K562 (cell line): ENCODE measurements at regions not wholly inside any gene's neighbourhood (a gene's known extent, or its start where the extent isn't known, plus 50 kb on each side); places are given as distances from the start of the nearest gene placed in this dataset.

Source experiments
- ATAC-seq: fragments of 200-7000 bp; cut with Tn5 transposase; 3 replicates; pipeline ENCODE4 v1.9.1; 2020; ENCODE audit warnings: moderate library complexity
- BruUV-seq: library from RNA; stranded (reverse); fragments of 400-500 nt; replicated peaks from 2 replicates; lab custom pipeline; 2021; lab: Mats Ljungman, UMichigan
- CTCF ChIA-PET: fragments of 300-600 bp; formaldehyde crosslinking; extraction: SDS; loops from one replicate; lab custom pipeline; 2021; ENCODE audit warnings: low intra/inter-chr PET ratio; lab: Yijun Ruan, JAX
- POLR2A ChIA-PET: fragments of 300-600, 350-650 bp; sonication (Branson Sonifier 250); formaldehyde crosslinking; extraction: SDS; loops from one replicate; lab custom pipeline; 2021; ENCODE audit warnings: antibody characterized with exemption, inconsistent platforms; lab: Yijun Ruan, JAX
- DNase-seq, 4 experiments: peaks; one replicate each; pipeline versions ENCODE4 v3.0.0 to v3.0.0-alpha.2; 2011 to 2018; ENCODE audit warnings: low spot score in 3 of 4, mixed read lengths in 3 of 4; ENCODE audit errors: extremely low read depth in 1 of 4
- FAIRE-seq: peaks from 2 replicates; lab custom pipeline; 2011; peaks lifted over from hg19 to GRCh38; lab: Jason Lieb, UNC
- H2AFZ ChIP-seq: 2 replicates; pipeline ENCODE4 v1.6.0; 2011; ENCODE audit warnings: low read depth, low read length, control low read depth, inconsistent platforms
- H3K27ac ChIP-seq: fragments of 200-600 bp; 3 replicates; pipeline ENCODE4 v1.8.0; 2011; ENCODE audit warnings: low read depth, mild to moderate bottlenecking, control low read depth, inconsistent platforms, low read length, moderate library complexity, mixed read lengths; ENCODE audit errors: extremely low read depth
- H3K27me3 ChIP-seq, 2 experiments: fragments of 300-600 bp in 1 of 2; 2 replicates in 1 of 2; 3 replicates in 1 of 2; pipeline versions ENCODE4 v1.6.0 to v1.8.0; 2011; ENCODE audit warnings: inconsistent platforms in 2 of 2, low read length in 2 of 2, mild to moderate bottlenecking in 1 of 2, mixed read lengths in 1 of 2, moderate library complexity in 1 of 2; ENCODE audit not compliant: control insufficient read depth in 2 of 2, insufficient read depth in 2 of 2
- H3K36me3 ChIP-seq: fragments of 300-600 bp; 3 replicates; pipeline ENCODE4 v1.8.0; 2011; ENCODE audit warnings: mild to moderate bottlenecking, low read length, inconsistent platforms; ENCODE audit not compliant: control insufficient read depth, insufficient read depth
- H3K4me1 ChIP-seq, 2 experiments: fragments of 200-600 bp in 1 of 2; replicated peaks in 1 of 2; 2 replicates in 1 of 2; 3 replicates in 1 of 2; pipeline versions ENCODE4 v1.5.1 to v1.8.0; 2011; ENCODE audit warnings: inconsistent platforms in 2 of 2, low read length in 2 of 2, mild to moderate bottlenecking in 1 of 2, mixed read lengths in 1 of 2, moderate library complexity in 1 of 2; ENCODE audit not compliant: control insufficient read depth in 2 of 2, insufficient read depth in 2 of 2
- H3K4me2 ChIP-seq: 2 replicates; pipeline ENCODE4 v1.6.1; 2011; ENCODE audit warnings: low read length, control low read depth, inconsistent platforms, mixed read lengths; ENCODE audit not compliant: insufficient read depth
- H3K4me3 ChIP-seq: fragments of 200-600 bp; sonication (generic), shearing (Covaris generic); 2 replicates; pipeline ENCODE4 v1.5.1; 2016; ENCODE audit warnings: control low read depth, inconsistent platforms
- H3K79me2 ChIP-seq: fragments of 200-600 bp; 3 replicates; pipeline ENCODE4 v1.8.0; 2011; ENCODE audit warnings: low read length, inconsistent platforms; ENCODE audit not compliant: control insufficient read depth, insufficient read depth
- H3K9ac ChIP-seq, 2 experiments: 2 replicates each; pipeline versions ENCODE4 v1.6.0 to v1.6.1; 2011; ENCODE audit warnings: low read depth in 2 of 2, low read length in 2 of 2, control low read depth in 1 of 2, inconsistent platforms in 1 of 2, mild to moderate bottlenecking in 1 of 2, mixed read lengths in 1 of 2; ENCODE audit not compliant: insufficient read depth in 1 of 2
- H3K9me1 ChIP-seq: one replicate; pipeline ENCODE4 v1.6.0; 2011; ENCODE audit warnings: inconsistent platforms, mild to moderate bottlenecking, low read length, moderate library complexity; ENCODE audit not compliant: control insufficient read depth, insufficient read depth
- H3K9me3 ChIP-seq: replicated peaks from 2 replicates; pipeline ENCODE4 v1.5.1; 2011; ENCODE audit warnings: low read depth, low read length, inconsistent platforms; ENCODE audit not compliant: control insufficient read depth, insufficient read depth
- H4K20me1 ChIP-seq: replicated peaks from 2 replicates; pipeline ENCODE4 v1.6.1; 2011; ENCODE audit warnings: low read length, inconsistent platforms, mixed read lengths; ENCODE audit not compliant: control insufficient read depth, insufficient read depth
- CBX2 ChIP-seq: fragments of 200-600 bp; sonication (generic); IDR thresholded peaks from one replicate; pipeline ENCODE4 v1.6.1; 2012; ENCODE audit warnings: mild to moderate bottlenecking, low read length, inconsistent platforms; ENCODE audit not compliant: insufficient read depth, poor library complexity, severe bottlenecking
- CHD4 ChIP-seq: fragments of 200-600 bp; sonication (generic); IDR thresholded peaks from 3 replicates; pipeline ENCODE4 v1.6.1; 2012; ENCODE audit warnings: low read depth, mild to moderate bottlenecking, mixed read lengths, low read length, inconsistent platforms; ENCODE audit not compliant: insufficient read depth, insufficient replicate concordance, poor library complexity, severe bottlenecking
- CREM ChIP-seq: IDR thresholded peaks from 2 replicates; pipeline ENCODE4 v1.6.1; 2014; ENCODE audit warnings: antibody characterized with exemption, low read depth
- GTF2E2 ChIP-seq: fragments of 200-800 bp; sonication (Bioruptor generic); IDR thresholded peaks from 2 replicates; pipeline ENCODE4 v1.6.1; 2016; ENCODE audit warnings: missing genetic modification characterization, missing compliant biosample characterization
- HIVEP1 ChIP-seq: fragments of 250-450 bp; sonication (Bioruptor Pico); IDR thresholded peaks from 2 replicates; pipeline ENCODE4 v1.4.0; 2020; ENCODE audit warnings: mild to moderate bottlenecking
- HNRNPL ChIP-seq: fragments of 200-400 bp; formaldehyde crosslinking; IDR thresholded peaks from 2 replicates; pipeline ENCODE4 v1.6.1; 2017; ENCODE audit warnings: low read depth, mild to moderate bottlenecking, low read length
- IRF1 ChIP-seq: sonication (generic); formaldehyde crosslinking; IDR thresholded peaks from 2 replicates; pipeline ENCODE4 v1.8.0; 2022; ENCODE audit warnings: missing genetic modification reagents, mild to moderate bottlenecking, borderline replicate concordance
- KDM4B ChIP-seq, 2 experiments: fragments of 450-650 bp in 1 of 2; sonication (generic) in 1 of 2; IDR thresholded peaks; 2 replicates each; pipeline ENCODE4 v1.6.1; 2016 to 2017; ENCODE audit warnings: borderline replicate concordance in 2 of 2, antibody characterized with exemption in 1 of 2, low read depth in 1 of 2, mild to moderate bottlenecking in 1 of 2
- MLX ChIP-seq, 2 experiments: fragments of 450-650 bp in 1 of 2; sonication (generic) in 1 of 2; formaldehyde crosslinking; conservative IDR thresholded peaks; 2 replicates each; pipeline versions ENCODE4 v1.4.0 to v1.8.1; 2020 to 2022; ENCODE audit warnings: mild to moderate bottlenecking in 1 of 2, missing genetic modification reagents in 1 of 2
- NCOA4 ChIP-seq: fragments of 450-650 bp; IDR thresholded peaks from 2 replicates; pipeline ENCODE4 v1.6.1; 2018; ENCODE audit warnings: mild to moderate bottlenecking; ENCODE audit not compliant: partially characterized antibody
- RAD51 ChIP-seq: fragments of 450-650 bp; IDR thresholded peaks from 2 replicates; pipeline ENCODE4 v1.7.1; 2016; ENCODE audit warnings: low read depth, mild to moderate bottlenecking, borderline replicate concordance
- ZC3H8 ChIP-seq: fragments of 450-650 bp; IDR thresholded peaks from 2 replicates; pipeline ENCODE4 v1.6.1; 2017
- ZNF280B ChIP-seq: fragments of 250-450 bp; sonication (Bioruptor Pico); IDR thresholded peaks from 2 replicates; pipeline ENCODE4 v1.5.1; 2021; ENCODE audit warnings: mild to moderate bottlenecking
- ZNF511 ChIP-seq: sonication (generic); formaldehyde crosslinking; IDR thresholded peaks from 2 replicates; pipeline ENCODE4 v1.8.0; 2022; ENCODE audit warnings: mild to moderate bottlenecking, missing genetic modification reagents
- WGBS: fragments of 100-300 bp; shearing (Covaris generic); methylation state at CpG from one replicate; pipeline ENCODE4 v1.1.6; 2016; ENCODE audit warnings: low coverage, mixed read lengths; ENCODE audit not compliant: insufficient coverage; ENCODE audit errors: missing lambda C conversion rate; 5-methylcytosine and 5-hydroxymethylcytosine counted together
- in situ Hi-C: fragments of 300-500 bp; cut with MboI; formaldehyde crosslinking; loops from 4 replicates; pipeline ENCODE4 v1.15.0; 2018; ENCODE audit warnings: inconsistent platforms, mixed read lengths
- intact Hi-C: fragments of 100-400 bp; cut with micrococcal nuclease; formaldehyde crosslinking; loops from 2 replicates; pipeline ENCODE4 v1.14.2; 2022

- POLR2A ChIA-PET: interaction anchor here (1.0 to 1.3 kb wide), 2 partner anchors 12 to 21 kb away, joined by 3 to 4 read pairs; no protein-coding TSS in a partner anchor
- 15% methylated on average over 3 of the region's 3 CpGs for WGBS
- ATAC-seq (no peak), DNase-seq (no peak)
- intact Hi-C loops: no loop called here
- H3K4me2 ChIP-seq: no peak overlapping the region
- TF ChIP-seq IRF1 (CRISPR knock-in tag) (no peak), ZNF511 (no peak), MLX (CRISPR knock-in tag; conservative IDR thresholded peaks at IDR 0.05) (no peak), CREM (no peak), CHD4 (no peak), CBX2 (no peak), KDM4B (IDR thresholded peaks at IDR 0.05; ENCODE audit: borderline replicate concordance in 2 of 2, low read depth in 1 of 2) (no peak), GTF2E2 (tag) (no peak), HIVEP1 (CRISPR knock-in tag) (no peak), ZC3H8 (no peak), RAD51 (no peak), ZNF280B (CRISPR knock-in tag) (no peak), HNRNPL (no peak), NCOA4 (no peak)
- TF ChIP-seq, all 486 proteins: peak for 0
- no peaks in the 10 kb centered on the region for H3K36me3 ChIP-seq
- H3K9me1 ChIP-seq: no peaks in the 10 kb centered on the region
- no peak overlapping the region for H3K9ac ChIP-seq
- no peak overlapping the region for H3K27ac ChIP-seq
- BruUV-seq: no TSS peak
- H3K27me3 ChIP-seq: no peaks in the 10 kb centered on the region; a peak in 1 of 5 replicates
- CTCF ChIA-PET: no interaction called here
- no peak overlapping the region for H3K4me3 ChIP-seq
- FAIRE-seq: no peak
- H3K9me3 ChIP-seq: no peaks in the 10 kb centered on the region
- H3K4me1 ChIP-seq: peaks cover 6 to 16% of the 10 kb centered on the region in 2 experiments; a peak in 4 of 5 replicates
- no peak overlapping the region for H2AFZ ChIP-seq
- in situ Hi-C loops: no loop called here
- H4K20me1 ChIP-seq: no peaks in the 10 kb centered on the region
- no peaks in the 10 kb centered on the region for H3K79me2 ChIP-seq
These were observed 62.2 kb upstream of the MAP3K4 start for GRCh38 chr6:160929361-160929760.
